Stimulated activated CD4-positive, alpha-beta T cell treated with anti-CD3 and anti-CD28 coated beads, Interleukin-2, amount 100 ng/mL, for 24 hours (primary cell): ENCODE measurements at regions not wholly inside any gene's neighbourhood (a gene's known extent, or its start where the extent isn't known, plus 50 kb on each side); places are given as distances from the start of the nearest gene placed in this dataset.
"Not testable (repeated sequence)": the region's sequence is repeated elsewhere in the genome, so short reads cannot be mapped to it uniquely, and the experiment has no call there.

Experiments
- DNase-seq, 2 donors: peaks; one replicate each; pipeline ENCODE4 v3.0.0-alpha.2; 2020

- DNase-seq: no peak
Measured at GRCh38 chr2:12515871-12516270, 200.9 kb upstream of the TRIB2 start.

- DNase-seq: no peak
Measured at GRCh38 chr2:12533337-12534005, 183.3 kb upstream of the TRIB2 start.

DNA sequence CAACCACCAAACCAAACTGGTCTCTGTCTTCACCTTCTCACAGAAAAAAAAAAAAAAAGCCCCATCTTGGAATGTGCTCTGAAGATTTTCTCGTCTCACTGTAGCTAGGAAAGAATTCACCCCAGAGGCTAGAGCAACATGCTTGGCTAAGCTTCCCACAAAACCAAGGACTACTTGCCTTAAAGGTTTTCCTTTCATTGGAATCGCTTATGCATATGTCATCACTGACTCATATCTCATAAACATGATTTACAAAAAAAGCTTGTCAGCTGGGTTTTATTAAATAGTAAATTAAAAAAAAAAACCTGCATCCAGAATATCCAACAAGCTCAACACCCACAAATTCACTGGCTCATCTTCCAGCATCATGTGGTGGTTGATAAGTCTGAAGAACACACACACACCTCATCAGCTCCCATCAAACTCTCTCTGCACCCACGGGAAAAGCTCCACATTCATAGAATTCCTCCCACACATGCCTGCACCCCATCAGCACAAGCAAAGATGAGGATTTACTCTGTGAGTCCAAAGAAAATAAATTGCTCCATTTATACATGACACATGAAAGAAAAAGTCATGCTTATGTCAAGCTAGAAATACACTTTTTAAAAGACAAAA, 182.0 kb upstream of the TRIB2 start:
- no peak for DNase-seq

- DNase-seq: no peak
Measured at GRCh38 chr2:12536976-12537375, 179.8 kb upstream of the TRIB2 start.

- DNase-seq: no peak
Measured at GRCh38 chr2:12538138-12538694, 178.5 kb upstream of the TRIB2 start.

DNA sequence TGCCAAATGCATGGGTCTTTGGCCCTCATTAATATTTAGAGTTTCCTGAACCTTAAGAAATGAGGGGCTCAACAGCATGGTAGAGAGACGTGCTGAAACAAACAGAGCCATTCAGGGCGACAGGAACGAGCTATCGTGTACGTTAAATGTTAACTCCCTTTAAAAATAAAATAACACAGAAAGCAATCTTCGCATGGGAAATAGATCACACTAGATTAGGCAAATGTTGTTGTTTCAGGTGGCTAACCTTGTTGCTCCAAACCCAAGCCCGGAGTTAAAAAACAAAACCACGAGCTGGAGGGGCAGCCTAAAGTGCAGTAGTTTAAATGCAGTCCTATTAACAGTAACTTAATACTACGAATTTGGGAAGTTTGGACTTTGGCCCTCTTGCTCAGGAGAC, 177.4 kb upstream of the TRIB2 start:
- no peak for DNase-seq

DNA sequence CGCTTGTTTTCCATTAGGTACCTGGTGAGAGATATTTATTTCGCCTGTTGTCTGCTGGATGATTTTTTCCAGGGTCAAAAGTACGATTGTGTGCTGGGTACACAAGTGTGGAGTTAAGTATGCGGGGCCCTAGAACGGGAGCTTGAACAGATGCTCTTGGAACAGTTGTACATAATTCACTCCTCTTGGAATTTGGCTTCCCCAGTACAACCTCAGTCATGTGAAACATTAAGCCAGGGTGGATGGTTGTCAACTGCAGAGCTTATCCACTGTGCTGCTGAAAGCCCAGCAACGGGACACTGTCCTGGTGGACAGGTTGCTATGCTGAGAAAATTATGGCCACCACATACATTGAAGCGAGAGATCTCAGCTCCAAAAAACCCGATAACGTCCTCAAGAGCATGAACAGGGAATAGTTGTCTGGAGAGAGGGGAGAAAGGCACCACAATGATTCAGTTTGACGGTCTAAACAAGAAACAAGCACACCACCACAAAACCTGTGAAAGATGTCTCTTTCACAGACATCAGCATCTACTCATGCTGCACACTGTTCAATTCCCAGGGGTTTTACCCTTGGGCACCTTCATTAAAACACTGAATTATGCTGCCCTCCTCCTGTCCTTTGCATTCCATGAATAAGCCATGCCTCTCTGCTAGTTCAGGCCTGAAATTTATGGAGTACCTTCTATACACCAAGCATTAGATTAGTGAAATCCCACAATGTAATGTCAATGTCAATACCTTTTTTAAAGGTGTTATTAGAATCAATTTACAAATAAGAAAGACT, 176.8 kb upstream of the TRIB2 start:
- DNase-seq: no peak

DNA sequence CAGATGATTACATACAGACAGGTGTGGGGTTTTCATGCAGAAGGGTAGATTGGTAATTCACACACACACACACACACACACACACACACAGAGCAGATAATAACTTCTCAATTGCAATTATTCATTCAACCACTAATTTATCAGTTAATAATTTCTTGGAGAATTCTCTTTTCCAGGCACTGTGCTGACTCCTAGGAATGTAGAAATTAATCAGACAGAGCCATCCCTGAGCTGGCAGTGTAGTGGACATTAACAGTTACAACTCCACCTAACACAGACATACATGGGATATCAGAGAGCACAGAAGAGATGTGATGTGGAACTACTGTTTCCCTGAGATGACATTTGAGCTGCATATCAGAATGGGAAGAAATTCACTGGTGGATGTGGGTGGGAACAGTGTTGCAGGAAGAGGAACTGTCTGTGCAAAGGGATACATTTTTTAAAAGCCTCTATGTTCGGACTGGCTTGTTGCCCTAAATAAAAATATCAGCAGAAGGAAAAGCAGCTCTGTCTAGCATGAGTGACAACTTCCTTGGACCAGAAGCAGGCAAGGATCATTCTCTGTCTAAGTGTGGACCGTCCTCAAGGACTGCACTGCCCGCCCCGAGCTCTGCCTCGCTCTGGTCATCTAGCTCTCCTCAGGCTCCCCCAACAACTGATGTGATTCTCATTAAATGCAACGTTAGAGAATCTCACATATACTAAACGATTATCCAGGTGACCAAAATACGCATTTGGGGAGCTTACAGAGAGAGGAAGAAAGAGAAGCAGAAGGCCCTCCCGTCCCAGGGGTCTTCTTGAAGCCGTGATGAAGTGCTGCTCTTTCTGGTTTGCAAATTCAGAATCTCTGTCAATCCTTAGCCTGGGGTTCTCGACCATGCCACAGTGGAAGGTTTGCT, 173.4 kb upstream of the TRIB2 start:
- DNase-seq: no peak

DNA sequence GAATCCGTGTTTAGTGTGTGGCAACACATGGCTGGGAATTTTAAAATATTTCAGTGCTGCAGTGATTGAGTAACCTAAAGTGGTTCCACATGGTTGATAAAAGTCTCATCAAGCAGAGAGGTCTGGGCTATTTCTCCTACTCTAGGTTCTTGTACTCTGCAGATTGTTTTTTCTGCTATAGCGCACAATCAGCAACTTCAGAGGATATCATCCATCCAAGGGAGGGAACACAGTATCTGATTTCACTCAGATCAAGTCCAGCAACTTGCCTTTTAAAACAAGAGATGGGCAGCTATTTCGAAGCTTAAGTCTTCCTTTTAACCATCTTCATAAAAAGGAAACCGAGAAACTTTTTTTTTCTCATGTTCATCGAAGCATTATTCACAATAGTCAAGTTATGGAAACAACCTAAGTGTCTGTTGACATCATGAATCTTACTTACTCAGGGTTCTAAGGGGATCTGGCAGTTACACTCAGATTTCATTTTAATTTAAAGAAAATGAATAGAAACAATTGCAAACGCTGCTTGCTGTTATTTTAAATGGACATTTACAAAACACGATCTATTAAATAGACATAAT, 172.7 kb upstream of the TRIB2 start:
- no peak for DNase-seq

DNA sequence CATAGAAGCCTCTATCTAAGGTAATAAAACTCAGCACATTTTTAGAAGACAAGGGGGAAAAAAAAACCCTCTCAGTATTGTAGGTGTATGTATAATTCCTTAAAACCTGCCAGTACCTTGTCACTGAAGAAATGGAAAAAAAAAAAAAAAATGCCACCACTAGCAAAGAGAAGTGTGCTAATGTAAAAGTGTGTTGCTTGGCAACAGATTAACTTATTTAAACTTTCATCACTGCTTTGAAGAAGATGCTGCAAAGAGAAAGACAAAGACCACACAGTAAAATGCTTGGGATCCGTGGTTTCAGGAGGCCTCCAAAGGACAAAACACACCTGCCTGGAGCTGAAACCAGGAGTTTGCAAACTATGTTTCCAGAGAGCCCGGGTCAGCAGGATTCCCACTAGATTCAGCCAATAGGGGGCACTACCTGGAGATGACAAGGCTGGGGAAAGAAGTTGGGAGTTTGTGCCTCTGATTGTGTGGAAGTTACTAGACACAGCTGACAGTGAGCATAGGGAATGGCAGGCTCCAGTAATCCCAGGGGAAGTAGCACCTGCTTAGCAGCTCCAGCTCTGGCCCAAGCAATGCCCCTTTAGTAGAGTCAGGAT, 169.1 kb upstream of the TRIB2 start:
- DNase-seq: no peak

DNA sequence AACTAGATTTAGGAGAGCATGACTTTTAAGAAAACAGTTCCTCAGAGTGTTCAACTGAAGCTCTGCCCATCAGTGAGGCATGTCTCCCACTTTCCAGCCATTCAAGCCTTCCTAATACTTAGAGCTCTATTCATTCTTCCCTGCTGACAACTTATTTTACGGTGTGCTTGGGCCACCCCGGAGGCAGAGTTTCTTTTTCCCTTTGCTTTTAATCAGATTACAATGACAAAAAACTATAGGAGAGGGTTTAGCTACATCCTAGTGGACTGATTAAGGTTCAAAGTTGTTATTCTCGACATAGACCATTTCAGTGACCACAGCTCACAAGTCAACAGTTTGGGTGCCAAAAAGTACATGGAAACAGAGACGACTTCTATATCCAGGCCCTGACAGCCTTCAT, 167.8 kb upstream of the TRIB2 start:
- no peak for DNase-seq

- no peak for DNase-seq
Measured at GRCh38 chr2:12549641-12550040, 167.1 kb upstream of the TRIB2 start.

DNA sequence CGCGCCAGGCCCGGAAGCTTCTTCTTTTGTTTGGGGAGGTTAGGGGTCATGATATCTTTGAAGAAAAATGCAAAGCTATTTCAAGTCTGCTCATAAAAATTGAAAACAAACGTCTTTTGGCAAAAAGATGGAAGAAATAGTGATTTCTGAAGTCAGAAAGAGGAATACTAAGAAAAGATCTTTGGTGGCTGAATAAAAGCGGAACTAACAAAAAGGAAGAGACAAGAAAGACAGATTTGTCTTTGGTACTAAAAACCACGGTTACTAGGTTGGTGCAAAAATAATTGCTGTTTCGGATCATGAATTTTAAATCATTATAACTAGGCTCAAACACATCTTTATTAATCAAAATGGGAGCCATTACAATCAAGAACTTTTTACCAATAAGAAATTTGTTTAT, 164.6 kb upstream of the TRIB2 start:
- no peak for DNase-seq

DNA sequence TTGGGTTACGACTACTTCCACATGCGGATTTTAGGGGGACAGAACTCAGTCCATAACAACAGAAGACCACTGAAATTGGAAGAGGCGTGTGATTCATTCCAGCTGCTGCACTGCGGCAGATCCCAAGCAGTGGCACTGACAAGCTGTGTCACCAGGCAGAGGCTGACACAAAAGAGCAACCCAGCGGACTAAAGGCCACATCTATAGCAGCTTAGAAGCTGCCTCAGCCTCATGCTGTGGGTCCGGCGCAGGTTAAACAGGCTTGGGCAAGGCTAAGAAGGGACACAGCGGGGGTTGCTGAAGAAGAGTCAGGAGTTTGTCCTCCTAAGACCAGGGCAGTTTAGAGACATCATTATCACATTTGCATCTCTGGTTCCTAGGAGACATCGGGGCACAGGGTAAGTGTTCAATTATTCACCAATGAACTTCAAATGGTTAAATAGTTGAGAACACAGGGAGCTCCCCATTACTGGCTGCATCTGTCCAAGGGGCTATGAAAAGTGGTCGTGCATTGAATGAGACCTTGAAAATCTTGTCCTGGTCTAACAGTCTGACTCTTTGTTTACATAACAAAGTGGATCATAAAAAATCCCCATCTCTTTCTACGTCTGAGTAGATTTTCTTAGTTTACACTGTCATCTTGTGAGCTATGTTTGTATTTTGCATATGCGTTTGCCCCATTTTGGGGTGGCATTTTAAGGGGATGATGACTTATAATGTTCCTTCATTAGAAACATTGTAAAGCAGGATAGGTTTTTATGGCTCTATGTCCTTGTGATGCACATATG, 162.3 kb upstream of the TRIB2 start:
- DNase-seq: no peak

GRCh38 chr2:12555012-12555645, 161.6 kb upstream of the TRIB2 start:
- peak; percentile 47 to 52 for DNase-seq

- peak; percentile 12 to 34 for DNase-seq
Measured at GRCh38 chr2:12556762-12557161, 160.0 kb upstream of the TRIB2 start.

- DNase-seq: no peak
Measured at GRCh38 chr2:12557688-12558087, 159.0 kb upstream of the TRIB2 start.

DNA sequence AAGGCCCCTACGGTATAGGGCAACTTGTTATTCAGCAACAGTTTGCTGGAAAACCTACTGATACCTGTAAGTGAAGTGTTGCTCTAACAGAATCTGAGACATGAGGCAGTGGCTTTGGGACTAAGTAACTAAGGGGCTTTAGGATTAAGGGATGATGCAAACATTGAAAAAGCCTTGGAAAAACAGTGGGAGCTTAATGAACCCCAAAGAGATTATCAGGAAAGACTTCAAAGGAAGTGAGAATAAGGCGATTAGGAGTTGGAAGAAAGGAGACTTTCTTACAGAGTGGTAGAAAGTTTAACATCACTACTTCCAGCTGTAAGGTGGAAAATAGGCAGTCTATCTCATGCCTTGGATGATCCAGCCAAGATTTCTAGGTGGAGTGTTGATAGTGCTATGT, 158.2 kb upstream of the TRIB2 start:
- no peak for DNase-seq

- no peak for DNase-seq
Measured at GRCh38 chr2:12560618-12561017, 156.1 kb upstream of the TRIB2 start.

- DNase-seq: no peak
Measured at GRCh38 chr2:12567411-12567810, 149.3 kb upstream of the TRIB2 start.

DNA sequence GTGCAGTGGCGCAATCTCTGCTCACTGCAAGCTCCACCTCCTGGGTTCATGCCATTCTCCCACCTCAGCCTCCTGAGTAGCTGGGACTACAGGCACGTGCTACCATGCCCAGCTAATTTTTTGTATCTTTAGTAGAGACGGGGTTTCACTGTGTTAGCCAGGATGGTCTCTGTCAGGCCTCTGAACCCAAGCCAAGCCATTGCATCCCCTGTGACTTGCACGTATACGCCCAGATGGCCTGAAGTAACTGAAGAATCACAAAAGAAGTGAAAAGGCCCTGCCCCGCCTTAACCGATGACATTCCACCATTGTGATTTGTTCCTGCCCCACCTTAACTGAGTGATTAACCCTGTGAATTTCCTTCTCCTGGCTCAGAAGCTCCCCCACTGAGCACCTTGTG, 147.2 kb upstream of the TRIB2 start:
- not testable (repeated sequence) for DNase-seq
